Endometrium (tissue), 2 donors: ENCODE measurements at regions not wholly inside any gene's neighbourhood (a gene's known extent, or its start where the extent isn't known, plus 50 kb on each side); places are given as distances from the start of the nearest gene placed in this dataset.
A peak's percentile ranks its signal among the peaks of the same experiment; 100 is the strongest.

Source experiments
- FAIRE-seq: peaks from 2 replicates; lab custom pipeline; 2012; peaks lifted over from hg19 to GRCh38; lab: Jason Lieb, UNC
- donor health status: control.
- donor health status: control.

- FAIRE-seq, result no peak
These were observed 379.4 kb downstream of the TNS1 start for GRCh38 chr2:217623281-217623912.

- peak; percentile 98 for FAIRE-seq
These were observed 380.4 kb downstream of the TNS1 start for GRCh38 chr2:217622205-217623060.

- FAIRE-seq, result no peak
These were observed 381.4 kb downstream of the TNS1 start for GRCh38 chr2:217621391-217621801.

- FAIRE-seq, result no peak
These were observed 384.1 kb downstream of the TNS1 start for GRCh38 chr2:217618744-217619143.

GRCh38 chr2:217617616-217618022, 385.2 kb downstream of the TNS1 start:
- no peak for FAIRE-seq

- FAIRE-seq, result no peak
These were observed 385.9 kb downstream of the TNS1 start for GRCh38 chr2:217616936-217617335.

- FAIRE-seq, result no peak
These were observed 387.6 kb downstream of the TNS1 start for GRCh38 chr2:217615171-217615570.

GRCh38 chr2:217614498-217614897, 388.3 kb downstream of the TNS1 start:
- FAIRE-seq, result no peak

GRCh38 chr2:217614096-217614495, 388.7 kb downstream of the TNS1 start:
- no peak for FAIRE-seq

- no peak for FAIRE-seq
These were observed 389.9 kb downstream of the TNS1 start for GRCh38 chr2:217612920-217613319.

GRCh38 chr2:217612211-217612610, 390.6 kb downstream of the TNS1 start:
- FAIRE-seq, result no peak

- FAIRE-seq, result no peak
These were observed 391.1 kb downstream of the TNS1 start for GRCh38 chr2:217611626-217612127.

GRCh38 chr2:217611056-217611455, 391.7 kb downstream of the TNS1 start:
- FAIRE-seq, result no peak

GRCh38 chr2:217610401-217610814, 392.4 kb downstream of the TNS1 start:
- no peak for FAIRE-seq

GRCh38 chr2:217609952-217610351, 392.8 kb downstream of the TNS1 start:
- no peak for FAIRE-seq

- FAIRE-seq, result no peak
These were observed 396.5 kb downstream of the TNS1 start for GRCh38 chr2:217606296-217606695.

GRCh38 chr2:217604527-217605194, 398.1 kb downstream of the TNS1 start:
- FAIRE-seq, result peak; percentile 98

- FAIRE-seq, result no peak
These were observed 401.2 kb downstream of the TNS1 start for GRCh38 chr2:217601601-217602000.

GRCh38 chr2:217599906-217600305, 402.9 kb downstream of the TNS1 start:
- FAIRE-seq, result no peak

- no peak for FAIRE-seq
These were observed 405.1 kb downstream of the TNS1 start for GRCh38 chr2:217597681-217598080.

GRCh38 chr2:217597145-217597544, 405.6 kb downstream of the TNS1 start:
- FAIRE-seq, result no peak

GRCh38 chr2:217593732-217594131, 409.1 kb downstream of the TNS1 start:
- no peak for FAIRE-seq

- FAIRE-seq, result no peak
These were observed 414.5 kb downstream of the TNS1 start for GRCh38 chr2:217588266-217588665.
